ENCODE measurements at regions not wholly inside any gene's neighbourhood (a gene's known extent, or its start where the extent isn't known, plus 50 kb on each side); places are given as distances from the start of the nearest gene placed in this dataset.

DNA sequence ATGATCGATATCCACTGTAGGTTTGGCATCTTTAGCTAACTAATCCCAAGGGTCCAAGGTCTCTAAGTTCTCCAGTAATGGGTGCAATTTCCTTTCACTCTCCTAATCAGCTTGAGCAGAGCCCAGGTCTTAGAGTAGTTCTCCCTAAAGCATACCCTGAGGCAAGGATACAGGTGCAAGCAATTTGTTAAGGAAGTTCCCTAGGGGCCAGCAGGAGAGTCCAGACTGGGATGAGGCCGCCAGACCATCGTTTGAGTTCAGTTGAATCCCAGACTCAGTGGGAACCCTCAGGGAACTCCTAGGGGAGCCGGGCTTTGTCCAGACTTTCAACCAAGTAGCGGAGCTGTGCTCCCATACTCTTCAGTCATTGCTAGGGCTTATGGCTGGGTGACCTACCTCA is 835.4 kb upstream of the CDH2 start:
- no peak for DNase-seq
- H3K4me3 Mint-ChIP-seq, result no peak overlapping the region

DNA sequence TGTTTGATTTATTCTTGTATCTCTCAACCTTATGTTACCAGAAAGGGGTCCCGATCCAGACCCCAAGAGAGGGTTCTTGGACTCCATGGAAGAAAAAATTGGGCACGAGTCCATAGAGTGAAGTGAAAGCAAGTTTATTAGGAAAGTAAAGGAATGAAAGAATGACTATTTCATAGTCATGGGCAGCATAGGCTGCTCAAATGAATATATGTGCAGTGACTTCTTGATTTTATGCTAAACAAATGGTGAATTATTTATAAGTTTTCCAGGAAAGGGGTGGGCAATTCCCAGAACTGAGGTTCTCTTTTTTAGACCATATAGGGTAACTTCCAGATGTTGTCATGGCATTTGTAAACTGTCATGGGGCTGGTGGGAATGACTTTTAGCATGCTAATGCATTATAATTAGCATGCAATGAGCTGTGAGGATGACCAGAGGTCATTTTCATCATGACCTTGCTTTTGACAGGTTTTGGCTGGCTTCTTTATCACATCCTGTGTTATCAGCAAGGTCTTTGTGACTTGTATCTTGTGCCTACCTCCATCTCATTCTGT is 832.4 kb upstream of the CDH2 start:
- no peaks in the 10 kb centered on the region for H3K36me3 Mint-ChIP-seq (ENCODE audit: low read depth)
- no peak for DNase-seq
- H3K4me3 Mint-ChIP-seq, result no peak overlapping the region
- no peak overlapping the region for H3K27ac Mint-ChIP-seq
- TF ChIP-seq, protein P1, sequence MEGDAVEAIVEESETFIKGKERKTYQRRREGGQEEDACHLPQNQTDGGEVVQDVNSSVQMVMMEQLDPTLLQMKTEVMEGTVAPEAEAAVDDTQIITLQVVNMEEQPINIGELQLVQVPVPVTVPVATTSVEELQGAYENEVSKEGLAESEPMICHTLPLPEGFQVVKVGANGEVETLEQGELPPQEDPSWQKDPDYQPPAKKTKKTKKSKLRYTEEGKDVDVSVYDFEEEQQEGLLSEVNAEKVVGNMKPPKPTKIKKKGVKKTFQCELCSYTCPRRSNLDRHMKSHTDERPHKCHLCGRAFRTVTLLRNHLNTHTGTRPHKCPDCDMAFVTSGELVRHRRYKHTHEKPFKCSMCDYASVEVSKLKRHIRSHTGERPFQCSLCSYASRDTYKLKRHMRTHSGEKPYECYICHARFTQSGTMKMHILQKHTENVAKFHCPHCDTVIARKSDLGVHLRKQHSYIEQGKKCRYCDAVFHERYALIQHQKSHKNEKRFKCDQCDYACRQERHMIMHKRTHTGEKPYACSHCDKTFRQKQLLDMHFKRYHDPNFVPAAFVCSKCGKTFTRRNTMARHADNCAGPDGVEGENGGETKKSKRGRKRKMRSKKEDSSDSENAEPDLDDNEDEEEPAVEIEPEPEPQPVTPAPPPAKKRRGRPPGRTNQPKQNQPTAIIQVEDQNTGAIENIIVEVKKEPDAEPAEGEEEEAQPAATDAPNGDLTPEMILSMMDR (IDR thresholded peaks at IDR 0.05), result no peak
- no peaks in the 10 kb centered on the region; the same call in 1 of the 2 replicates for H3K27me3 Mint-ChIP-seq (ENCODE audit: insufficient read depth)
- peaks cover 9% of the 10 kb centered on the region; the same call in 1 of the 2 replicates for H3K4me1 Mint-ChIP-seq (ENCODE audit: low read depth)
- H3K9me3 Mint-ChIP-seq, result no peaks in the 10 kb centered on the region

More for the DNA sequence above, 835.4 kb upstream of the CDH2 start:
- Mint-ChIP-seq H3K9me3 (no peaks in the 10 kb centered on the region), H3K36me3 (ENCODE audit: low read depth) (no peaks in the 10 kb centered on the region), H3K4me1 (ENCODE audit: low read depth) (no peaks in the 10 kb centered on the region), H3K27me3 (ENCODE audit: insufficient read depth) (no peaks in the 10 kb centered on the region; the same call in 1 of the 2 replicates), H3K27ac (no peak overlapping the region)
- TF ChIP-seq, protein P1 (IDR thresholded peaks at IDR 0.05), result no peak

DNA sequence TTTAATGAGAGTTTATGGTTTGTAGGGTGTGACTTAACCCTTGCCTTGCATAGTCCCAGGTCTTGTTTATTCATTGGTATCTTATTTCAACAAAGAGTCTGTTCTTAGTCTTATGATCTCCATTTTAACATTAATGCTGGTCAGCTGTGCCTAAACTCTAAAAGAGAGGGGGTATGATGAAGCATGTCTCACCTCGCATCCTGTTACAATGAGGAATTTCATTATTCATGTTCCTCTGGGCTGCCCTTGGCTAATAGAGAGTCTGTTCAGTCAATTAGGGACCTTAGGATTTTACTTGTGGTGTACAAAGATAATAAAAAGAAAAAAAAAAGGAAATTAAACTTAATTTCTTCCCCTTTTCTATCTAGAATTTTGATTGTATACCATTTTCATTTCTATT is 831.9 kb upstream of the CDH2 start:
- Mint-ChIP-seq H3K36me3 (ENCODE audit: low read depth) (no peaks in the 10 kb centered on the region), H3K9me3 (no peaks in the 10 kb centered on the region), H3K27ac (no peak overlapping the region), H3K4me1 (ENCODE audit: low read depth) (peaks cover 9% of the 10 kb centered on the region; the same call in 1 of the 2 replicates), H3K27me3 (ENCODE audit: insufficient read depth) (no peaks in the 10 kb centered on the region; the same call in 1 of the 2 replicates), H3K4me3 (no peak overlapping the region)
- DNase-seq, result no peak
- TF ChIP-seq, protein P1 (IDR thresholded peaks at IDR 0.05), result no peak

DNA sequence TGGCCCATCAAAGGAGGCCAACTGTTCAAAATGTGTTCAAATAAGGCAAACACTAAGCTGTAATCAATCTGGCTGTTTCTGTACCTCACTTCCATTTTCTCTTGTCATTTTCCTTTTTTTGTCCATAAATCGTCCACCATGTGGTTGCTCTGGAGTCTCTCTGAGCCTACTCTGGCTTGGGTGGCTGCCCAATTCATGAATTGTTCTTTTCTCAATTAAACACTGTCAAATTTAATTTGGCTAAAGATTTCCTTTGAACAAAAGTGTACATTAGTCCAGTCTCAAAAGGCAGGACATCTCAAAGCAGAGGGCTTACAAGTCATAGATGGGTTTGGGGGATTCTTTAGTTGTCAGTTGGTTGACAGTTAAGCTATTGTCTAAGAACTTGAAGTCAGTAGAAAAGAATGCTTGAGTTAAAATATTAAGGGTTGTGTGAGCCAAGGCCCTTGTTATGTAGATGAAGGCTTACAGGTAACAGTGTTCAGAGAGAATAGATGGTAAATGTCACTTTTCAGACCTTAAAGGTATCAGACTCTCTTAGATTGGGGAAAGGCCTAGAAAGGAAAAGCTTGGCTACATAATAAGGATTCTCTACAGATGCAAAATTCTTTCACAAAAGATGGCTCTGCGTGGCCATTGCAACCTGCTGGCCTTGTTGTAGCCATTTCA is 831.2 kb upstream of the CDH2 start:
- no peak for DNase-seq
- no peak overlapping the region for H3K27ac Mint-ChIP-seq
- no peaks in the 10 kb centered on the region for H3K9me3 Mint-ChIP-seq
- H3K4me1 Mint-ChIP-seq (ENCODE audit: low read depth), result peaks cover 11% of the 10 kb centered on the region; the same call in 1 of the 2 replicates
- H3K36me3 Mint-ChIP-seq (ENCODE audit: low read depth), result no peaks in the 10 kb centered on the region
- H3K4me3 Mint-ChIP-seq, result no peak overlapping the region
- TF ChIP-seq, protein P1 (IDR thresholded peaks at IDR 0.05), result no peak
- H3K27me3 Mint-ChIP-seq (ENCODE audit: insufficient read depth), result no peaks in the 10 kb centered on the region; the same call in 1 of the 2 replicates

DNA sequence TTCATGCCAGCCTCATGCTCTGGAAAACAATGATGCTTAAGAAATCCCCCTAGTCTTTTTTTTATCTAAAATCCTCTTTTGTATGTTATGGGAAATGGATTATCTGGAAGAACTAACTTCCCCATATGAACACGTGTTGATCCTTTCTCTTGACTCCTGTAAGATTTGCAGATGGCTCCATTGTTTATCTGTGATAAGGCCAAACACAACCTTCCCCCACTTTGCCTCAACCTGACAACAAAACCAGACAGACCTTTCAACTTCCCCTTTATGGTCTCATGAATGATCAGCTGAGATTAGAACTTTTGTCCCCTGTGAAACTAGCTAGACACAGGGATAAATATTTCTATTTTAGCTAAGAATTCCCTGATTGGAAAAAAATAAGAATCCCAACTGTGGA is 828.0 kb upstream of the CDH2 start:
- Mint-ChIP-seq H3K4me3 (no peak overlapping the region), H3K9me3 (no peaks in the 10 kb centered on the region), H3K36me3 (ENCODE audit: low read depth) (no peaks in the 10 kb centered on the region), H3K27me3 (ENCODE audit: insufficient read depth) (peaks cover 1% of the 10 kb centered on the region; the same call in 1 of the 2 replicates), H3K27ac (no peak overlapping the region), H3K4me1 (ENCODE audit: low read depth) (peaks cover 24% of the 10 kb centered on the region)
- no peak for DNase-seq
- TF ChIP-seq, protein P1 (IDR thresholded peaks at IDR 0.05), result no peak

All from HFFc6 (cell line).